HL-60 (cell line): ENCODE measurements at regions not wholly inside any gene's neighbourhood (a gene's known extent, or its start where the extent isn't known, plus 50 kb on each side); places are given as distances from the start of the nearest gene placed in this dataset.

Experiments used
- POLR2AphosphoS5 ChIP-seq: IDR thresholded peaks from 2 replicates; pipeline ENCODE4 v1.6.1; 2012; ENCODE audit warnings: low read depth
- TF ChIP-seq, protein P1 (sequence below): IDR thresholded peaks from one replicate; pipeline ENCODE4 v1.5.1; 2011; ENCODE audit warnings: low read length, control low read depth, inconsistent platforms; ENCODE audit not compliant: insufficient read depth
- TF ChIP-seq, protein P2 (sequence below): IDR thresholded peaks from 2 replicates; pipeline ENCODE4 v1.6.1; 2012; ENCODE audit warnings: low read depth; ENCODE audit not compliant: insufficient replicate concordance

GRCh38 chr11:127238321-127238720 is 237.8 kb upstream of the KIRREL3 start:
- TF ChIP-seq, protein P1, sequence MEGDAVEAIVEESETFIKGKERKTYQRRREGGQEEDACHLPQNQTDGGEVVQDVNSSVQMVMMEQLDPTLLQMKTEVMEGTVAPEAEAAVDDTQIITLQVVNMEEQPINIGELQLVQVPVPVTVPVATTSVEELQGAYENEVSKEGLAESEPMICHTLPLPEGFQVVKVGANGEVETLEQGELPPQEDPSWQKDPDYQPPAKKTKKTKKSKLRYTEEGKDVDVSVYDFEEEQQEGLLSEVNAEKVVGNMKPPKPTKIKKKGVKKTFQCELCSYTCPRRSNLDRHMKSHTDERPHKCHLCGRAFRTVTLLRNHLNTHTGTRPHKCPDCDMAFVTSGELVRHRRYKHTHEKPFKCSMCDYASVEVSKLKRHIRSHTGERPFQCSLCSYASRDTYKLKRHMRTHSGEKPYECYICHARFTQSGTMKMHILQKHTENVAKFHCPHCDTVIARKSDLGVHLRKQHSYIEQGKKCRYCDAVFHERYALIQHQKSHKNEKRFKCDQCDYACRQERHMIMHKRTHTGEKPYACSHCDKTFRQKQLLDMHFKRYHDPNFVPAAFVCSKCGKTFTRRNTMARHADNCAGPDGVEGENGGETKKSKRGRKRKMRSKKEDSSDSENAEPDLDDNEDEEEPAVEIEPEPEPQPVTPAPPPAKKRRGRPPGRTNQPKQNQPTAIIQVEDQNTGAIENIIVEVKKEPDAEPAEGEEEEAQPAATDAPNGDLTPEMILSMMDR, result no peak
- TF ChIP-seq, protein P2, sequence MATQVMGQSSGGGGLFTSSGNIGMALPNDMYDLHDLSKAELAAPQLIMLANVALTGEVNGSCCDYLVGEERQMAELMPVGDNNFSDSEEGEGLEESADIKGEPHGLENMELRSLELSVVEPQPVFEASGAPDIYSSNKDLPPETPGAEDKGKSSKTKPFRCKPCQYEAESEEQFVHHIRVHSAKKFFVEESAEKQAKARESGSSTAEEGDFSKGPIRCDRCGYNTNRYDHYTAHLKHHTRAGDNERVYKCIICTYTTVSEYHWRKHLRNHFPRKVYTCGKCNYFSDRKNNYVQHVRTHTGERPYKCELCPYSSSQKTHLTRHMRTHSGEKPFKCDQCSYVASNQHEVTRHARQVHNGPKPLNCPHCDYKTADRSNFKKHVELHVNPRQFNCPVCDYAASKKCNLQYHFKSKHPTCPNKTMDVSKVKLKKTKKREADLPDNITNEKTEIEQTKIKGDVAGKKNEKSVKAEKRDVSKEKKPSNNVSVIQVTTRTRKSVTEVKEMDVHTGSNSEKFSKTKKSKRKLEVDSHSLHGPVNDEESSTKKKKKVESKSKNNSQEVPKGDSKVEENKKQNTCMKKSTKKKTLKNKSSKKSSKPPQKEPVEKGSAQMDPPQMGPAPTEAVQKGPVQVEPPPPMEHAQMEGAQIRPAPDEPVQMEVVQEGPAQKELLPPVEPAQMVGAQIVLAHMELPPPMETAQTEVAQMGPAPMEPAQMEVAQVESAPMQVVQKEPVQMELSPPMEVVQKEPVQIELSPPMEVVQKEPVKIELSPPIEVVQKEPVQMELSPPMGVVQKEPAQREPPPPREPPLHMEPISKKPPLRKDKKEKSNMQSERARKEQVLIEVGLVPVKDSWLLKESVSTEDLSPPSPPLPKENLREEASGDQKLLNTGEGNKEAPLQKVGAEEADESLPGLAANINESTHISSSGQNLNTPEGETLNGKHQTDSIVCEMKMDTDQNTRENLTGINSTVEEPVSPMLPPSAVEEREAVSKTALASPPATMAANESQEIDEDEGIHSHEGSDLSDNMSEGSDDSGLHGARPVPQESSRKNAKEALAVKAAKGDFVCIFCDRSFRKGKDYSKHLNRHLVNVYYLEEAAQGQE, result no peak
- no peak for TF ChIP-seq POLR2AphosphoS5
